Pancreas (tissue), 10 donors: ENCODE measurements at regions not wholly inside any gene's neighbourhood (a gene's known extent, or its start where the extent isn't known, plus 50 kb on each side); places are given as distances from the start of the nearest gene placed in this dataset.
"Not testable (repeated sequence)": the region's sequence is repeated elsewhere in the genome, so short reads cannot be mapped to it uniquely, and the experiment has no call there.

ENCODE experiments used
- ATAC-seq, 4 donors: fragments of 200-7000 bp; cut with Tn5 transposase; one replicate each; pipeline versions ENCODE4 v1.8.0 to v1.9.1; 2020; ENCODE audit warnings: mild to moderate bottlenecking in 4 of 4, moderate library complexity in 4 of 4
- DNase-seq, 6 donors: peaks; one replicate each; pipeline ENCODE4 v3.0.0-alpha.2; 2020
- FAIRE-seq: peaks from 2 replicates; lab custom pipeline; 2012; peaks lifted over from hg19 to GRCh38; lab: Jason Lieb, UNC
- H3K27ac ChIP-seq, 4 donors: fragments of 200-600 bp; sonication (generic); 1 replicate in 3 of 4; 2 replicates in 1 of 4; pipeline versions ENCODE4 v1.5.0 to v1.8.0; 2020
- H3K27me3 ChIP-seq, 4 donors: fragments of 200-600 bp; one replicate each; pipeline ENCODE4 v1.8.0; 2021
- H3K36me3 ChIP-seq, 3 donors: fragments of 200-600 bp; sonication (generic) in 1 of 3; one replicate each; pipeline versions ENCODE4 v1.5.0 to v1.8.0; 2020 to 2021
- H3K4me1 ChIP-seq, 3 donors: fragments of 200-600 bp; one replicate each; pipeline ENCODE4 v1.8.0; 2021
- H3K4me3 ChIP-seq, 4 donors: fragments of 200-600 bp; sonication (generic) in 2 of 4; one replicate each; pipeline versions ENCODE4 v1.5.0 to v1.8.0; 2020 to 2021
- H3K9me3 ChIP-seq, 4 donors: fragments of 200-600 bp; one replicate each; pipeline ENCODE4 v1.8.0; 2021
- WGBS, 2 donors: extraction: QIAGEN DNeasy Blood & Tissue Kit; methylation state at CpG; one replicate each; pipeline ENCODE4 v1.1.7; 2013; 5-methylcytosine and 5-hydroxymethylcytosine counted together
- intact Hi-C, 3 donors: fragments of 100-400 bp; cut with DNase I; formaldehyde crosslinking; loops; one replicate each; pipeline versions ENCODE4 v1.11.1 to v1.14.2; 2022
- TF ChIP-seq, protein P1 (sequence below), 4 donors: fragments of 200-600 bp; sonication (generic) in 3 of 4; IDR thresholded peaks; one replicate each; pipeline versions ENCODE4 v1.5.0 to v1.8.0; 2021; ENCODE audit warnings: antibody characterized with exemption in 4 of 4
- donor health status: healthy with polysubstance abuse.
- donor health status: DM: no; HTN: no; CAD: no; lungs with moderate emphysema.
- donor health status: DM: no; HTN: no; CAD: no.
- donor health status: control.
- donor health status: control.
- donor health status: Bipolar disorder and iron deficiency.
- donor health status: DM: yes; HTN: yes; CAD: no.
- donor health status: DM: no; HTN: no; CAD: no.
- donor health status: DM: no; HTN: no; CAD: no.
- donor health status: DM: yes; HTN: yes; CAD: no.

DNA sequence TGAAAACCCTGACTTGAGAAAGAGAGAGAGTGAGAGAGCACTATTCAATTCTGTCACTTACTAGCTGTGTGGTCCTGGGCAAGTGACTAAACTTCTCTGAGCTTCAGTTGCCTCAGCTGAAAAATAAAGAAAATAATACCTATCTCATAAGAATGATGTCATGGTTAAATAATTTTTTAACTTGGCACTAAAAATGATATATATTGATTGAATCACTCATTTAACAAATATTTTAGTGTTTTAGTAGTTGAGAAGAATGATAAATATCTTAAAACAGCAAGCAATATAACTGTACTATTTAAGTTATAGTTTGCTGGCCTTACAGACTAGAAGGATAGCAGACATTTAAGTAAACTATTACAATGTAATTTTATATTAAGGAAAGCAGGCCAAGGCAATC lies 764.2 kb downstream of the DIAPH3 start:
- Histone ChIP-seq H3K36me3 (no peaks in the 10 kb centered on the region), H3K4me3 (no peak overlapping the region), H3K4me1 (peaks cover 0 to 6% (median 3%) of the 10 kb centered on the region in 3 donors), H3K9me3 (no peaks in the 10 kb centered on the region), H3K27ac (no peak overlapping the region), H3K27me3 (no peaks in the 10 kb centered on the region)
- ATAC-seq (no peak), FAIRE-seq (no peak), DNase-seq (no peak)
- intact Hi-C loops, result no loop called here
- TF ChIP-seq, protein P1, sequence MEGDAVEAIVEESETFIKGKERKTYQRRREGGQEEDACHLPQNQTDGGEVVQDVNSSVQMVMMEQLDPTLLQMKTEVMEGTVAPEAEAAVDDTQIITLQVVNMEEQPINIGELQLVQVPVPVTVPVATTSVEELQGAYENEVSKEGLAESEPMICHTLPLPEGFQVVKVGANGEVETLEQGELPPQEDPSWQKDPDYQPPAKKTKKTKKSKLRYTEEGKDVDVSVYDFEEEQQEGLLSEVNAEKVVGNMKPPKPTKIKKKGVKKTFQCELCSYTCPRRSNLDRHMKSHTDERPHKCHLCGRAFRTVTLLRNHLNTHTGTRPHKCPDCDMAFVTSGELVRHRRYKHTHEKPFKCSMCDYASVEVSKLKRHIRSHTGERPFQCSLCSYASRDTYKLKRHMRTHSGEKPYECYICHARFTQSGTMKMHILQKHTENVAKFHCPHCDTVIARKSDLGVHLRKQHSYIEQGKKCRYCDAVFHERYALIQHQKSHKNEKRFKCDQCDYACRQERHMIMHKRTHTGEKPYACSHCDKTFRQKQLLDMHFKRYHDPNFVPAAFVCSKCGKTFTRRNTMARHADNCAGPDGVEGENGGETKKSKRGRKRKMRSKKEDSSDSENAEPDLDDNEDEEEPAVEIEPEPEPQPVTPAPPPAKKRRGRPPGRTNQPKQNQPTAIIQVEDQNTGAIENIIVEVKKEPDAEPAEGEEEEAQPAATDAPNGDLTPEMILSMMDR (IDR thresholded peaks at IDR 0.05), result no peak

DNA sequence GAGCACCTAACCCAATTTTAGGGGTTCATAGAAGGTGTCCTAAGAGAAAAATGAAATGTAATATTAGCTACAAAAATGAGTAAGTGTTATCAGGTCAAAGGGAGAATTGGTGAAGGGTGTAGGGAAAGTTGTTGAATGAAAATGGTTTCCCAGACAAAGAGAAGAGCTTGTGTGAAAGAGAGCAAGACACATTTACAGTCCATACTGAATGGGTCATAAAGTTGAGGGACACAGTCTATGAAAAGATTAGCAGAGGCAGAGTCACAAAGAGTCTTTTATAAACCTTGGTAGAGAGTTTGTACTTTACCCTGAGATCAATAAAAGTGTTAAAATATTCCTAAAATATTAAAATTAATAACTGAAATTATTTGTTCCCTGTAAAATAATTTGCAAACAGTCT lies 759.4 kb downstream of the DIAPH3 start:
- Histone ChIP-seq H3K4me1 (peaks cover 10 to 15% (median 13%) of the 10 kb centered on the region in 3 donors), H3K27me3 (no peaks in the 10 kb centered on the region)

DNA sequence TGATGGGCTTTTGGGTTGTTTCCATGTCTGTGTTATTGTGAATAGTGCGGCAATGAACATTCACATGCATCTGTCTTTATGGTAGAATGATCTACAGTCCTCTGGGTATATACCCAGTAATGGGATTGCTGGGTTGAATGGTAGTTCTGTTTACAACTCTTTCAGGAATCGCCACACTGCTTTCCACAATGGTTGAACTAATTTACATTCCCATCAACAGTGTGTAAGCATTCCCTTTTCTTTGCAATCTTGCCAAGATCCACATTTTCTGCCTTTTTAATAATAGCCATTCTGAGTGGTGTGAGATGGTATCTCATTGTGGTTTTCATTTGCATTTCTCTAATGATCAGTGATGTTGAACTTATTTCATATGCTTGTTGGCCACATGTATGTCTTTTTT lies 756.5 kb downstream of the DIAPH3 start:
- H3K4me3 ChIP-seq, FAIRE-seq, DNase-seq, H3K9me3 ChIP-seq, intact Hi-C loops, ATAC-seq, H3K36me3 ChIP-seq, H3K27me3 ChIP-seq, H3K27ac ChIP-seq: not testable (repeated sequence)
- WGBS, 2 donors, result 97% methylated on average over 2 of the region's 2 CpGs
- peaks cover 17 to 24% (median 18%) of the 10 kb centered on the region in 3 donors for H3K4me1 ChIP-seq

More for the DNA sequence above, 759.4 kb downstream of the DIAPH3 start:
- ATAC-seq, result no peak
- no peaks in the 10 kb centered on the region for H3K36me3 ChIP-seq
- H3K9me3 ChIP-seq, result no peaks in the 10 kb centered on the region
- H3K27ac ChIP-seq, result no peak overlapping the region
- TF ChIP-seq, protein P1 (IDR thresholded peaks at IDR 0.05), result no peak
- DNase-seq, result no peak
- no peak overlapping the region for H3K4me3 ChIP-seq
- intact Hi-C loops, result no loop called here
- no peak for FAIRE-seq

DNA sequence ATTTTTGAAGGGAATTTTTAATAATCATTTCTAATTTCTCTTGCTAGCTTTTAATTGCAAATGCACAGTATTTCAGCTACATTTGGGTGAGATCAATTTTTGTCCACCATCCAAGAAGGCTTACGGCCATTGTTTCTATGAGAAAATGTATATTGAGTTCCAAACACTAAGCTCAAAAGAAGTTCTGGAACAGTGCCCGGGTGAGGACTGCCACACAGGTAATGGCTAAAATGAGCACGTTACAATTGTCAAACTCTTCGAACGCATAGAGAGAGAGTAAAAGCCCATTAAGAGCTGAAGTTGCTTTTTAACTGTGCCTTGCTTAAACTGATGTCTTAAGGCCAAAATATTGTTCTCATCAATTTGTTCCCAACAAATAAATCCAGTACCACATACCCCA lies 755.0 kb downstream of the DIAPH3 start:
- H3K36me3 ChIP-seq, result no peaks in the 10 kb centered on the region
- ATAC-seq (peak in 3 of 4 donors; percentile 42 to 65 (median 63)), FAIRE-seq (no peak), DNase-seq (peak in 3 of 6 donors; percentile 23 to 49 (median 25))
- no peaks in the 10 kb centered on the region for H3K27me3 ChIP-seq
- intact Hi-C loops, result no loop called here
- H3K4me3 ChIP-seq, result no peak overlapping the region
- H3K27ac ChIP-seq, result peak overlapping the region; percentile 36 to 79 (median 64)
- H3K9me3 ChIP-seq, result no peaks in the 10 kb centered on the region
- 19 to 21% methylated on average over 5 of the region's 5 CpGs for WGBS, 2 donors
- TF ChIP-seq, protein P1 (IDR thresholded peaks at IDR 0.05), result no peak
- H3K4me1 ChIP-seq, result peaks cover 16 to 24% (median 17%) of the 10 kb centered on the region in 3 donors

DNA sequence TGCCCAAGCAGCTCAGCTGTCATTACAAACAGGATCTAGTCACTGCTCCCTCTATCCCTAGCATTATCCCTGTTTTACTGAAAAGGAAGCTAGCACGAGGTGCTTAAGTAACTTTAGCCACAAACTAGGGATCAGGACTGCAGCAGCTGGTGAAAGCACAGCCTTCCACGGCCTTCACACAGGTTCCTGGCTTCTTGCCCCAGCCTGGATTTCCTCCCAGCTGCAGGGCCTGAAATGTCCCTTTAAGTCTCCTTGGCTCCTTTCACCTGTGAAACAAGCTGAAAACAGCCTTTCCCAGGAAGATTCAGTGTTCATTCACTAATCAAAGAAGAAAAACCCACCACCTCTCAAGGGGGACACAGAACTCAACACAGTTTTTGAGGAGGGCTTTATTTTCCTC lies 754.5 kb downstream of the DIAPH3 start:
- TF ChIP-seq, protein P1 (IDR thresholded peaks at IDR 0.05), result no peak
- FAIRE-seq (no peak), DNase-seq (peak; percentile 82 to 91 (median 88)), ATAC-seq (peak; percentile 94 to 96 (median 94))
- H3K9me3 ChIP-seq, result no peaks in the 10 kb centered on the region
- H3K27me3 ChIP-seq, result no peaks in the 10 kb centered on the region
- H3K27ac ChIP-seq, result peak overlapping the region; percentile 36 to 79 (median 64)
- intact Hi-C loops, result no loop called here
- H3K36me3 ChIP-seq, result no peaks in the 10 kb centered on the region
- 6 to 9% methylated on average over 2 of the region's 2 CpGs for WGBS, 2 donors
- peaks cover 14 to 21% (median 17%) of the 10 kb centered on the region in 3 donors for H3K4me1 ChIP-seq
- no peak overlapping the region for H3K4me3 ChIP-seq
